DND-41 (cell line): ENCODE measurements at regions not wholly inside any gene's neighbourhood (a gene's known extent, or its start where the extent isn't known, plus 50 kb on each side); places are given as distances from the start of the nearest gene placed in this dataset.

Source experiments
- ATAC-seq: fragments of 200-7000 bp; cut with Tn5 transposase; 3 replicates; pipeline ENCODE4 v1.9.1; 2021; ENCODE audit warnings: low read depth; ENCODE audit not compliant: insufficient read depth
- DNase-seq: peaks from one replicate; pipeline ENCODE4 v3.0.0-alpha.2; 2020
- H2AFZ ChIP-seq: 2 replicates; pipeline ENCODE4 v1.6.0; 2012; ENCODE audit warnings: low read depth, low read length
- H3K27ac ChIP-seq: 2 replicates; pipeline ENCODE4 v1.5.1; 2012; ENCODE audit warnings: low read length, inconsistent platforms
- H3K27me3 ChIP-seq: fragments of 200-600 bp; sonication (generic); 2 replicates; pipeline ENCODE4 v1.6.0; 2012; ENCODE audit warnings: low read length, mild to moderate bottlenecking, inconsistent platforms; ENCODE audit not compliant: insufficient read depth, poor library complexity
- H3K36me3 ChIP-seq: 2 replicates; pipeline ENCODE4 v1.5.1; 2012; ENCODE audit warnings: low read length, inconsistent platforms; ENCODE audit not compliant: insufficient read depth
- H3K4me1 ChIP-seq: 2 replicates; pipeline ENCODE4 v1.5.1; 2012; ENCODE audit warnings: mild to moderate bottlenecking, low read length; ENCODE audit not compliant: insufficient read depth
- H3K4me2 ChIP-seq: 2 replicates; pipeline ENCODE4 v1.6.0; 2012; ENCODE audit warnings: mild to moderate bottlenecking, moderate library complexity, low read length, inconsistent platforms; ENCODE audit not compliant: insufficient read depth
- H3K4me3 ChIP-seq, 2 experiments: fragments of 200-600 bp in 1 of 2; shearing (Covaris generic) in 1 of 2; 2 replicates each; pipeline ENCODE4 v1.5.1; 2012 to 2016; ENCODE audit warnings: inconsistent platforms in 2 of 2, low read length in 2 of 2, mild to moderate bottlenecking in 2 of 2, low read depth in 1 of 2, moderate library complexity in 1 of 2
- H3K79me2 ChIP-seq: 2 replicates; pipeline ENCODE4 v1.6.0; 2012; ENCODE audit warnings: low read length, inconsistent platforms; ENCODE audit not compliant: insufficient read depth
- H3K9ac ChIP-seq: 2 replicates; pipeline ENCODE4 v1.6.0; 2012; ENCODE audit warnings: low read depth, mild to moderate bottlenecking, inconsistent platforms, low read length, moderate library complexity
- H3K9me3 ChIP-seq: 2 replicates; pipeline ENCODE4 v1.5.1; 2012; ENCODE audit warnings: low read length, moderate library complexity, mild to moderate bottlenecking, inconsistent platforms; ENCODE audit not compliant: insufficient read depth, severe bottlenecking
- H4K20me1 ChIP-seq: 2 replicates; pipeline ENCODE4 v1.6.0; 2012; ENCODE audit warnings: low read length; ENCODE audit not compliant: insufficient read depth
- EZH2 ChIP-seq: IDR thresholded peaks from 3 replicates; pipeline ENCODE4 v1.6.1; 2012; ENCODE audit warnings: borderline replicate concordance, low read depth, mild to moderate bottlenecking, moderate library complexity, low read length, inconsistent platforms; ENCODE audit not compliant: severe bottlenecking
- TF ChIP-seq, protein P1 (sequence below): IDR thresholded peaks from 2 replicates; pipeline ENCODE4 v1.5.1; 2012; ENCODE audit warnings: borderline replicate concordance, low read length, moderate library complexity, mild to moderate bottlenecking; ENCODE audit not compliant: poor library complexity, severe bottlenecking; ENCODE audit errors: extremely low read depth

GRCh38 chr15:91716536-91716935, 137.0 kb upstream of the SLCO3A1 start:
- Histone ChIP-seq H3K4me3 (no peak overlapping the region), H3K36me3 (no peaks in the 10 kb centered on the region), H3K4me1 (no peaks in the 10 kb centered on the region), H4K20me1 (no peaks in the 10 kb centered on the region), H3K79me2 (no peaks in the 10 kb centered on the region), H3K4me2 (no peak overlapping the region), H3K9me3 (no peaks in the 10 kb centered on the region), H3K9ac (no peak overlapping the region), H3K27me3 (peaks cover 6% of the 10 kb centered on the region), H3K27ac (no peak overlapping the region), H2AFZ (no peak overlapping the region)
- DNase-seq = no peak
- TF ChIP-seq EZH2 = no peak
- TF ChIP-seq, protein P1, sequence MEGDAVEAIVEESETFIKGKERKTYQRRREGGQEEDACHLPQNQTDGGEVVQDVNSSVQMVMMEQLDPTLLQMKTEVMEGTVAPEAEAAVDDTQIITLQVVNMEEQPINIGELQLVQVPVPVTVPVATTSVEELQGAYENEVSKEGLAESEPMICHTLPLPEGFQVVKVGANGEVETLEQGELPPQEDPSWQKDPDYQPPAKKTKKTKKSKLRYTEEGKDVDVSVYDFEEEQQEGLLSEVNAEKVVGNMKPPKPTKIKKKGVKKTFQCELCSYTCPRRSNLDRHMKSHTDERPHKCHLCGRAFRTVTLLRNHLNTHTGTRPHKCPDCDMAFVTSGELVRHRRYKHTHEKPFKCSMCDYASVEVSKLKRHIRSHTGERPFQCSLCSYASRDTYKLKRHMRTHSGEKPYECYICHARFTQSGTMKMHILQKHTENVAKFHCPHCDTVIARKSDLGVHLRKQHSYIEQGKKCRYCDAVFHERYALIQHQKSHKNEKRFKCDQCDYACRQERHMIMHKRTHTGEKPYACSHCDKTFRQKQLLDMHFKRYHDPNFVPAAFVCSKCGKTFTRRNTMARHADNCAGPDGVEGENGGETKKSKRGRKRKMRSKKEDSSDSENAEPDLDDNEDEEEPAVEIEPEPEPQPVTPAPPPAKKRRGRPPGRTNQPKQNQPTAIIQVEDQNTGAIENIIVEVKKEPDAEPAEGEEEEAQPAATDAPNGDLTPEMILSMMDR = no peak
- no peak for ATAC-seq

DNA sequence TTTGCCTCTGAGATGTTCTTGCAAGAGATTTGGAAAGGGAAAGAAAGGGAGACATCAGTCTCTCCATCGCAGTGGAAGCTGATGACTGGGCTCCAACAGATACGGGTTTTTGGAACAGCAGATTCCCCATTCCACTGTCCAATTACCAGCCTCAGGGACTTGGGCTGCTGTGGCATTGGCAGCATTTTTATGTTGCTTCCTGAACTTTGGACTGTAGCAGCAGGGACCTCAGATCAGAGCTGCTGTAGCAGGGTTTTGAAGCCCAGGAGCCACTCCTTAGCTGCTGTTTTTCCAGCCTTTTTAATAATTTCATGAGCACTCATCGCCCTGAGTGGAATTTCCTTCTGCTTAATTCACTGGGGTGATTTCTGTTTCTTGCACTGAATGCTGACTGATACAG, 135.7 kb upstream of the SLCO3A1 start:
- Histone ChIP-seq H3K9ac (no peak overlapping the region), H2AFZ (no peak overlapping the region), H4K20me1 (no peaks in the 10 kb centered on the region), H3K36me3 (no peaks in the 10 kb centered on the region), H3K27me3 (peaks cover 6% of the 10 kb centered on the region), H3K4me1 (no peaks in the 10 kb centered on the region), H3K4me3 (no peak overlapping the region), H3K27ac (no peak overlapping the region), H3K9me3 (no peaks in the 10 kb centered on the region), H3K79me2 (no peaks in the 10 kb centered on the region), H3K4me2 (no peak overlapping the region)
- ATAC-seq (no peak), DNase-seq (no peak)
- TF ChIP-seq, protein P1 = no peak
- TF ChIP-seq EZH2 = no peak

- Histone ChIP-seq H3K9me3 (no peaks in the 10 kb centered on the region), H3K9ac (no peak overlapping the region), H3K4me2 (no peak overlapping the region), H3K27ac (no peak overlapping the region), H3K27me3 (peaks cover 6% of the 10 kb centered on the region), H3K79me2 (no peaks in the 10 kb centered on the region), H3K4me3 (no peak overlapping the region), H3K4me1 (no peaks in the 10 kb centered on the region), H2AFZ (no peak overlapping the region), H4K20me1 (no peaks in the 10 kb centered on the region), H3K36me3 (no peaks in the 10 kb centered on the region)
- DNase-seq = no peak
- no peak for ATAC-seq
- TF ChIP-seq, protein P1 = no peak
Measured at GRCh38 chr15:91723959-91724358, 129.5 kb upstream of the SLCO3A1 start.

- H2AFZ ChIP-seq = no peak overlapping the region
- ATAC-seq (no peak), DNase-seq (no peak)
- no peak overlapping the region for H3K4me2 ChIP-seq
- no peaks in the 10 kb centered on the region for H3K36me3 ChIP-seq
- no peaks in the 10 kb centered on the region for H4K20me1 ChIP-seq
- H3K9me3 ChIP-seq = no peaks in the 10 kb centered on the region
- no peak overlapping the region for H3K9ac ChIP-seq
- H3K27ac ChIP-seq = no peak overlapping the region
- H3K79me2 ChIP-seq = no peaks in the 10 kb centered on the region
- H3K27me3 ChIP-seq = peaks cover 6% of the 10 kb centered on the region
- H3K4me1 ChIP-seq = no peaks in the 10 kb centered on the region
- no peak overlapping the region for H3K4me3 ChIP-seq
- TF ChIP-seq, protein P1 = no peak
- TF ChIP-seq EZH2 = no peak
Measured at GRCh38 chr15:91733661-91734060, 119.8 kb upstream of the SLCO3A1 start.
